ENCODE measurements at regions not wholly inside any gene's neighbourhood (a gene's known extent, or its start where the extent isn't known, plus 50 kb on each side); places are given as distances from the start of the nearest gene placed in this dataset.
"Not testable (repeated sequence)": the region's sequence is repeated elsewhere in the genome, so short reads cannot be mapped to it uniquely, and the experiment has no call there.

GRCh38 chr6:84892671-84893070, 128.3 kb upstream of the TBX18 start:
- Histone ChIP-seq H2AFZ (ENCODE audit: low read depth, low read length, severe bottlenecking) (no peak overlapping the region), H3K9me2 (replicated peaks; ENCODE audit: insufficient read depth, low read length) (no peaks in the 10 kb centered on the region), H4K20me1 (ENCODE audit: low read depth, low read length) (no peaks in the 10 kb centered on the region), H3K9me3 (ENCODE audit: insufficient read depth, low read length) (no peaks in the 10 kb centered on the region), H3K27ac (ENCODE audit: low read depth, low read length) (no peak overlapping the region), H3K79me2 (ENCODE audit: insufficient read depth, low read length) (no peaks in the 10 kb centered on the region), H3K4me2 (ENCODE audit: low read depth, low read length, poor library complexity, severe bottlenecking) (no peak overlapping the region), H3K9ac (ENCODE audit: low read length) (no peak overlapping the region), H3K36me3 (ENCODE audit: low read length) (no peaks in the 10 kb centered on the region), H3K4me3 (ENCODE audit: insufficient read depth, low read length, poor library complexity, severe bottlenecking) (no peak overlapping the region), H3F3A (ENCODE audit: insufficient read depth) (no peaks in the 10 kb centered on the region), H3K27me3 (ENCODE audit: low read length) (no peaks in the 10 kb centered on the region)
- TF ChIP-seq CTCF (IDR thresholded peaks at IDR 0.05; ENCODE audit: insufficient read depth, low read length, poor library complexity, severe bottlenecking), result no peak
- no peak for TF ChIP-seq EZH2phosphoT487 (conservative IDR thresholded peaks at IDR 0.05; ENCODE audit: low read length)

GRCh38 chr6:84882768-84883766, 118.7 kb upstream of the TBX18 start:
- no peak overlapping the region for H3K4me3 ChIP-seq (ENCODE audit: insufficient read depth, low read length, poor library complexity, severe bottlenecking)
- H3K9me3 ChIP-seq (ENCODE audit: insufficient read depth, low read length), result no peaks in the 10 kb centered on the region
- H3K27me3 ChIP-seq (ENCODE audit: low read length), result no peaks in the 10 kb centered on the region
- no peak overlapping the region for H3K27ac ChIP-seq (ENCODE audit: low read depth, low read length)
- H2AFZ ChIP-seq (ENCODE audit: low read depth, low read length, severe bottlenecking), result no peak overlapping the region
- no peaks in the 10 kb centered on the region for H3F3A ChIP-seq (ENCODE audit: insufficient read depth)
- H3K9me2 ChIP-seq (replicated peaks; ENCODE audit: insufficient read depth, low read length), result 0 out of 2 replicates have a peak, but pooled peaks cover 3% of the 10 kb centered on the region
- H3K36me3 ChIP-seq (ENCODE audit: low read length), result no peaks in the 10 kb centered on the region
- H3K79me2 ChIP-seq (ENCODE audit: insufficient read depth, low read length), result no peaks in the 10 kb centered on the region
- no peak overlapping the region for H3K9ac ChIP-seq (ENCODE audit: low read length)
- H4K20me1 ChIP-seq (ENCODE audit: low read depth, low read length), result no peaks in the 10 kb centered on the region
- no peak overlapping the region for H3K4me2 ChIP-seq (ENCODE audit: low read depth, low read length, poor library complexity, severe bottlenecking)
- TF ChIP-seq EZH2phosphoT487 (conservative IDR thresholded peaks at IDR 0.05; ENCODE audit: low read length), result no peak
- no peak for TF ChIP-seq CTCF (IDR thresholded peaks at IDR 0.05; ENCODE audit: insufficient read depth, low read length, poor library complexity, severe bottlenecking)

GRCh38 chr6:84879385-84879784, 115.0 kb upstream of the TBX18 start:
- H3K9ac ChIP-seq (ENCODE audit: low read length); H3K4me3 ChIP-seq (ENCODE audit: insufficient read depth, low read length, poor library complexity, severe bottlenecking); H3K9me2 ChIP-seq (replicated peaks; ENCODE audit: insufficient read depth, low read length); H3K36me3 ChIP-seq (ENCODE audit: low read length); H3K27ac ChIP-seq (ENCODE audit: low read depth, low read length); H3K79me2 ChIP-seq (ENCODE audit: insufficient read depth, low read length); H3K27me3 ChIP-seq (ENCODE audit: low read length); H4K20me1 ChIP-seq (ENCODE audit: low read depth, low read length); H3F3A ChIP-seq (ENCODE audit: insufficient read depth); H3K4me2 ChIP-seq (ENCODE audit: low read depth, low read length, poor library complexity, severe bottlenecking); H2AFZ ChIP-seq (ENCODE audit: low read depth, low read length, severe bottlenecking); H3K9me3 ChIP-seq (ENCODE audit: insufficient read depth, low read length): not testable (repeated sequence)
